H1 (cell line): ENCODE measurements at regions not wholly inside any gene's neighbourhood (a gene's known extent, or its start where the extent isn't known, plus 50 kb on each side); places are given as distances from the start of the nearest gene placed in this dataset.

ENCODE experiments used
- CHD1 ChIP-seq: IDR thresholded peaks from 2 replicates; pipeline ENCODE4 v1.6.1; 2012; ENCODE audit warnings: low read depth, low read length, improper control_type of control experiment

- TF ChIP-seq CHD1: no peak
- TF ChIP-seq, all 59 proteins: peak for 0
These were observed 197.8 kb downstream of the ZNF648 start (continued) for GRCh38 chr1:181863736-181864135.
